ENCODE measurements at regions not wholly inside any gene's neighbourhood (a gene's known extent, or its start where the extent isn't known, plus 50 kb on each side); places are given as distances from the start of the nearest gene placed in this dataset.

DNA sequence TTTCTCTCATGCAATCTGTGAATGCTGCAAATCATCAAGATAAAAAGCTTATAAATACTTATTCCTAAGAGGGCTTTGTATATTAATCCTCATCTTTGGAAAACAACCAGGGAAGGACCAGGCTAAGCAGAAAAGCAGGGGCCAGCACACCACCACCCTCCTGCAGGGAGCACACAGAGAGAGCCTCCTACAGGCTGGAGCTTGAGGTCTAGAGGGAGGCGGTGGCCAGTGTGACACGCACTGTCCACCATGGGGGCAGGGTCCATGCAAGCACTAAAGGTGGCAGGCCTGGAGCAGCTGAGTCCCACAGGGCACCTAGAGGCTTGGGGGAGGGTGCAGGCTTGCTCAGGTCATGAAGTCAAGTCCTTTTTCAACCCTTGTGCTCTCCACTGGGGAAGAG, 236.9 kb downstream of the TACR3 start:
- ChIA-PET CTCF (ENCODE audit: low intra/inter-chr PET ratio) (no interaction called here), POLR2A (no interaction called here)
- no peak overlapping the region for H3K27ac ChIP-seq (ENCODE audit: extremely low read depth, low read depth, low read length)
- BruUV-seq (replicated peaks): no TSS peak
- H3K4me1 ChIP-seq (replicated peaks in 1 of 2; ENCODE audit: control insufficient read depth in 2 of 2, insufficient read depth in 2 of 2, low read length in 2 of 2): no peaks in the 10 kb centered on the region
- H3K9ac ChIP-seq (ENCODE audit: insufficient read depth in 1 of 2, low read depth in 2 of 2, low read length in 2 of 2): no peak overlapping the region
- FAIRE-seq: no peak
- H3K36me3 ChIP-seq (ENCODE audit: control insufficient read depth, insufficient read depth, low read length): no peaks in the 10 kb centered on the region
- no peak overlapping the region for H3K4me3 ChIP-seq
- no peaks in the 10 kb centered on the region for H3K79me2 ChIP-seq (ENCODE audit: control insufficient read depth, insufficient read depth, low read length)
- in situ Hi-C loops (cut with MboI): no loop called here
- no peak for TF ChIP-seq TEAD1 (CRISPR knock-in tag; IDR thresholded peaks at IDR 0.05)
- TF ChIP-seq SIN3B (IDR thresholded peaks at IDR 0.05; ENCODE audit: low read depth): no peak
- TF ChIP-seq PRPF4 (IDR thresholded peaks at IDR 0.05; ENCODE audit: insufficient read depth, low read depth, low read length, poor library complexity, severe bottlenecking): no peak
- TF ChIP-seq MEF2D (tag; conservative IDR thresholded peaks at IDR 0.05; ENCODE audit: low read depth): no peak
- no peak for TF ChIP-seq ATF7 (IDR thresholded peaks at IDR 0.05)
- TF ChIP-seq FOXA3 (CRISPR knock-in tag; conservative IDR thresholded peaks at IDR 0.05 in 1 of 2, IDR thresholded peaks at IDR 0.05 in 1 of 2): no peak
- TF ChIP-seq CBX5 (IDR thresholded peaks at IDR 0.05; ENCODE audit: borderline replicate concordance, low read depth): no peak
- TF ChIP-seq MED1 (CRISPR knock-in tag; IDR thresholded peaks at IDR 0.05; ENCODE audit: borderline replicate concordance): no peak
- TF ChIP-seq, protein P1, sequence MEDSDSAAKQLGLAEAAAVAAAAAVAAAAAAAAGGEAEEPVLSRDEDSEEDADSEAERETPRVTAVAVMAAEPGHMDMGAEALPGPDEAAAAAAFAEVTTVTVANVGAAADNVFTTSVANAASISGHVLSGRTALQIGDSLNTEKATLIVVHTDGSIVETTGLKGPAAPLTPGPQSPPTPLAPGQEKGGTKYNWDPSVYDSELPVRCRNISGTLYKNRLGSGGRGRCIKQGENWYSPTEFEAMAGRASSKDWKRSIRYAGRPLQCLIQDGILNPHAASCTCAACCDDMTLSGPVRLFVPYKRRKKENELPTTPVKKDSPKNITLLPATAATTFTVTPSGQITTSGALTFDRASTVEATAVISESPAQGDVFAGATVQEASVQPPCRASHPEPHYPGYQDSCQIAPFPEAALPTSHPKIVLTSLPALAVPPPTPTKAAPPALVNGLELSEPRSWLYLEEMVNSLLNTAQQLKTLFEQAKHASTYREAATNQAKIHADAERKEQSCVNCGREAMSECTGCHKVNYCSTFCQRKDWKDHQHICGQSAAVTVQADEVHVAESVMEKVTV (CRISPR knock-in tag; IDR thresholded peaks at IDR 0.05): no peak
- no peak for TF ChIP-seq HEY1 (CRISPR knock-in tag; IDR thresholded peaks at IDR 0.05; ENCODE audit: borderline replicate concordance)
- TF ChIP-seq, protein P2, sequence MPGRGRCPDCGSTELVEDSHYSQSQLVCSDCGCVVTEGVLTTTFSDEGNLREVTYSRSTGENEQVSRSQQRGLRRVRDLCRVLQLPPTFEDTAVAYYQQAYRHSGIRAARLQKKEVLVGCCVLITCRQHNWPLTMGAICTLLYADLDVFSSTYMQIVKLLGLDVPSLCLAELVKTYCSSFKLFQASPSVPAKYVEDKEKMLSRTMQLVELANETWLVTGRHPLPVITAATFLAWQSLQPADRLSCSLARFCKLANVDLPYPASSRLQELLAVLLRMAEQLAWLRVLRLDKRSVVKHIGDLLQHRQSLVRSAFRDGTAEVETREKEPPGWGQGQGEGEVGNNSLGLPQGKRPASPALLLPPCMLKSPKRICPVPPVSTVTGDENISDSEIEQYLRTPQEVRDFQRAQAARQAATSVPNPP (IDR thresholded peaks at IDR 0.05; ENCODE audit: borderline replicate concordance, insufficient read depth, insufficient read length): no peak
- ATAC-seq: no peak
- WGBS (ENCODE audit: insufficient coverage, low coverage, missing lambda C conversion rate): 0% methylated on average over 2 of the region's 2 CpGs
- intact Hi-C loops (cut with micrococcal nuclease): no loop called here
- H3K9me1 ChIP-seq (ENCODE audit: control insufficient read depth, insufficient read depth, low read length): no peaks in the 10 kb centered on the region
- no peaks in the 10 kb centered on the region for H3K9me3 ChIP-seq (replicated peaks; ENCODE audit: control insufficient read depth, insufficient read depth, low read depth, low read length)
- H2AFZ ChIP-seq (ENCODE audit: low read depth, low read length): no peak overlapping the region
- no peaks in the 10 kb centered on the region for H3K27me3 ChIP-seq (ENCODE audit: control insufficient read depth in 2 of 2, insufficient read depth in 2 of 2, low read length in 2 of 2)
- H3K4me2 ChIP-seq (ENCODE audit: insufficient read depth, low read length): no peak overlapping the region
- H4K20me1 ChIP-seq (replicated peaks; ENCODE audit: control insufficient read depth, insufficient read depth, low read length): no peaks in the 10 kb centered on the region
- no peak for DNase-seq (ENCODE audit: extremely low read depth in 1 of 4, low spot score in 3 of 4)

All from K562 (cell line).